Natural killer cell (primary cell): ENCODE measurements at regions not wholly inside any gene's neighbourhood (a gene's known extent, or its start where the extent isn't known, plus 50 kb on each side); places are given as distances from the start of the nearest gene placed in this dataset.

Source experiments
- ATAC-seq, 3 donors: fragments of 150-1000 bp in 2 of 3; fragments of 200-7000 bp in 1 of 3; cut with Tn5 transposase; 1 replicate in 1 of 3; 2 replicates in 2 of 3; pipeline ENCODE4 v1.10.0; 2021; ENCODE audit warnings: mild to moderate bottlenecking in 2 of 3, moderate library complexity in 2 of 3
- DNase-seq, 2 donors: peaks; one replicate each; pipeline versions ENCODE4 v3.0.0 to v3.0.0-alpha.2; 2013 to 2021; ENCODE audit warnings: mixed read lengths in 1 of 2
- H3K27ac ChIP-seq: one replicate; pipeline ENCODE4 v1.5.1; 2013; ENCODE audit warnings: mild to moderate bottlenecking, low read length
- H3K27me3 ChIP-seq: one replicate; pipeline ENCODE4 v1.6.1; 2013; ENCODE audit warnings: low read length; ENCODE audit not compliant: control insufficient read depth, insufficient read depth
- H3K36me3 ChIP-seq: one replicate; pipeline ENCODE4 v1.6.1; 2013; ENCODE audit warnings: low read length; ENCODE audit not compliant: control insufficient read depth, insufficient read depth
- H3K4me1 ChIP-seq: one replicate; pipeline ENCODE4 v1.6.1; 2013; ENCODE audit warnings: low read length; ENCODE audit not compliant: control insufficient read depth, insufficient read depth
- H3K4me3 ChIP-seq: one replicate; pipeline ENCODE4 v1.5.1; 2013; ENCODE audit warnings: low read length
- H3K9me3 ChIP-seq: one replicate; pipeline ENCODE4 v1.6.1; 2013; ENCODE audit warnings: low read length; ENCODE audit not compliant: control insufficient read depth, insufficient read depth
- H3K27ac Mint-ChIP-seq, 2 donors: one replicate each; pipeline ENCODE4 v1.8.0; 2022; ENCODE audit warnings: mild to moderate bottlenecking in 2 of 2, mixed read lengths in 2 of 2, moderate library complexity in 1 of 2
- H3K27me3 Mint-ChIP-seq, 2 donors: one replicate each; pipeline ENCODE4 v1.8.0; 2022; ENCODE audit warnings: low read depth in 2 of 2, mixed read lengths in 2 of 2
- H3K36me3 Mint-ChIP-seq: one replicate; pipeline ENCODE4 v1.8.0; 2022; ENCODE audit warnings: mixed read lengths
- H3K4me1 Mint-ChIP-seq, 2 donors: one replicate each; pipeline ENCODE4 v1.8.0; 2022; ENCODE audit warnings: mixed read lengths in 2 of 2
- H3K4me3 Mint-ChIP-seq: one replicate; pipeline ENCODE4 v1.8.0; 2022; ENCODE audit warnings: mild to moderate bottlenecking, moderate library complexity, mixed read lengths
- H3K9me3 Mint-ChIP-seq, 2 donors: one replicate each; pipeline ENCODE4 v1.8.0; 2022; ENCODE audit warnings: mixed read lengths in 2 of 2
- WGBS: methylation state at CpG from one replicate; pipeline ENCODE4 v1.1.7; 2013; ENCODE audit warnings: missing lambda C conversion rate; ENCODE audit not compliant: insufficient coverage; 5-methylcytosine and 5-hydroxymethylcytosine counted together
- intact Hi-C: fragments of 100-400 bp; cut with micrococcal nuclease; formaldehyde crosslinking; loops from one replicate; pipeline ENCODE4 v1.14.2; 2022
- TF ChIP-seq, protein P1 (sequence below): fragments of 200-600 bp; IDR thresholded peaks from one replicate; pipeline ENCODE4 v1.8.0; 2022; ENCODE audit warnings: antibody characterized with exemption

DNA sequence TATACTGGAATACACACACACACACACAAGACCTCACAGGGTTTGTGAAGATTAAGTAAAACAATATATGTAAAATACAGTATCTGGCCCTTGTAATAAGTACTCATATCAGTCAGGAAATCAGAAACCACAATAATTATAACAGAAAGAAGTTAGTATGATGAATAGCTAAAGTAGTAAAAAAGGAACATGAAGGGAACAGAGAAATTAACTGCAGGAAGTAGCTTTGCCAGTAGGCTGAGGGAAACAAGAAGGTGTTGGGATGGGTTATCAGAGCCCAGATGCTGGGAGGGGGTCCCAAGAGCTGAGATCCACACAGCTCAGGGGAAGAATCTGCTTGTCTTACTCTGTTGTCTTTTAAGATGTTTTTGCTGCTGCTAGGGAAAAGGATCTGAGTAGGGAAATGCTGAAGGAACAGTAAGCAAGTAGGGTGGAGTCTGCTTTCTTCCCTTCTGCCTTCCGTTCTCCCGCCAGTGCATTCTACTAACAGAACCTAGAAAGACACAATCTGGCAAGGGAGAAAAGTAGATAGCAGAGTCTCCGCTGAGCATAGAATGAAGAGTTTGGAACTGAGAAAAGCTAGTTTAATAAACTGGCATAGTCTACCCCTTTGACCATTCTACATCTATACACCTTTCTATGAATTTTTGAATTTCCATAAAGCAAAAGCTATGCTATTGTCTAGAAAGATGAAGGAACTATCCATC, 55.3 kb upstream of the ALDH1A1 start:
- ATAC-seq = no peak
- Histone ChIP-seq H3K4me1 (no peaks in the 10 kb centered on the region), H3K36me3 (no peaks in the 10 kb centered on the region), H3K9me3 (no peaks in the 10 kb centered on the region), H3K4me3 (no peak overlapping the region), H3K27ac (no peak overlapping the region), H3K27me3 (no peaks in the 10 kb centered on the region)
- no peak for DNase-seq
- Mint-ChIP-seq H3K4me1 (no peaks in the 10 kb centered on the region), H3K9me3 (no peaks in the 10 kb centered on the region), H3K27me3 (peaks cover 23 to 68% of the 10 kb centered on the region in 2 donors), H3K4me3 (no peak overlapping the region), H3K36me3 (no peaks in the 10 kb centered on the region), H3K27ac (no peak overlapping the region)
- intact Hi-C loops = no loop called here
- 17% methylated on average over 1 of the region's 3 CpGs for WGBS
- TF ChIP-seq, protein P1, sequence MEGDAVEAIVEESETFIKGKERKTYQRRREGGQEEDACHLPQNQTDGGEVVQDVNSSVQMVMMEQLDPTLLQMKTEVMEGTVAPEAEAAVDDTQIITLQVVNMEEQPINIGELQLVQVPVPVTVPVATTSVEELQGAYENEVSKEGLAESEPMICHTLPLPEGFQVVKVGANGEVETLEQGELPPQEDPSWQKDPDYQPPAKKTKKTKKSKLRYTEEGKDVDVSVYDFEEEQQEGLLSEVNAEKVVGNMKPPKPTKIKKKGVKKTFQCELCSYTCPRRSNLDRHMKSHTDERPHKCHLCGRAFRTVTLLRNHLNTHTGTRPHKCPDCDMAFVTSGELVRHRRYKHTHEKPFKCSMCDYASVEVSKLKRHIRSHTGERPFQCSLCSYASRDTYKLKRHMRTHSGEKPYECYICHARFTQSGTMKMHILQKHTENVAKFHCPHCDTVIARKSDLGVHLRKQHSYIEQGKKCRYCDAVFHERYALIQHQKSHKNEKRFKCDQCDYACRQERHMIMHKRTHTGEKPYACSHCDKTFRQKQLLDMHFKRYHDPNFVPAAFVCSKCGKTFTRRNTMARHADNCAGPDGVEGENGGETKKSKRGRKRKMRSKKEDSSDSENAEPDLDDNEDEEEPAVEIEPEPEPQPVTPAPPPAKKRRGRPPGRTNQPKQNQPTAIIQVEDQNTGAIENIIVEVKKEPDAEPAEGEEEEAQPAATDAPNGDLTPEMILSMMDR = no peak

DNA sequence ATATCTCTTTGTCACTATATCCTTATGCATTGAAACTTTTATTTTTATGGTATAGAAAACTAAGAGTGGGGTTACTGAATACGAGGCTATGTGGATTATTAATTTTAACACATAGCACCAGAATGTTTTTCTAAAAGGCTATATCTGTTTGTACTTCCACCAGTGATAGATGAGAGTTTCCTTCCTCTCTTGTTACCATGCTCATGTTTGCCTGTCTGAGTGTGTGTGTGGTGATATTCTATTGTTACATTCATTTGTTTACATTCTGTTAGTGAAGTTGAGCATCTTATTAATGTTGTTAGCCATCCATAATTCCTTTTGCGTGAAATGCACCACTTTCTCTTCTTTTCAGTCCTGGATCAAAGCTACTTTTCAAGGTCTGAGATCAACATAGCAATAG, 54.1 kb upstream of the ALDH1A1 start:
- Histone ChIP-seq H3K9me3 (no peaks in the 10 kb centered on the region), H3K27ac (no peak overlapping the region), H3K36me3 (no peaks in the 10 kb centered on the region), H3K4me3 (no peak overlapping the region), H3K4me1 (no peaks in the 10 kb centered on the region), H3K27me3 (no peaks in the 10 kb centered on the region)
- TF ChIP-seq, protein P1 = no peak
- intact Hi-C loops = no loop called here
- no peak for ATAC-seq
- Mint-ChIP-seq H3K27ac (no peak overlapping the region), H3K9me3 (no peaks in the 10 kb centered on the region), H3K4me3 (no peak overlapping the region), H3K27me3 (peaks cover 23 to 66% of the 10 kb centered on the region in 2 donors), H3K36me3 (no peaks in the 10 kb centered on the region), H3K4me1 (no peaks in the 10 kb centered on the region)
- DNase-seq = no peak
- 100% methylated on average over 1 of the region's 2 CpGs for WGBS
